Stimulated activated CD4-positive, alpha-beta T cell treated with anti-CD3 and anti-CD28 coated beads, Interleukin-4, amount 100 ng/mL, for 1 hour (primary cell): ENCODE measurements at regions not wholly inside any gene's neighbourhood (a gene's known extent, or its start where the extent isn't known, plus 50 kb on each side); places are given as distances from the start of the nearest gene placed in this dataset.

Source experiments
- DNase-seq: peaks from one replicate; pipeline ENCODE4 v3.0.0-alpha.2; 2020

- no peak for DNase-seq
Measured at GRCh38 chr14:34238610-34239009, 223.4 kb downstream of the SPTSSA start.

DNA sequence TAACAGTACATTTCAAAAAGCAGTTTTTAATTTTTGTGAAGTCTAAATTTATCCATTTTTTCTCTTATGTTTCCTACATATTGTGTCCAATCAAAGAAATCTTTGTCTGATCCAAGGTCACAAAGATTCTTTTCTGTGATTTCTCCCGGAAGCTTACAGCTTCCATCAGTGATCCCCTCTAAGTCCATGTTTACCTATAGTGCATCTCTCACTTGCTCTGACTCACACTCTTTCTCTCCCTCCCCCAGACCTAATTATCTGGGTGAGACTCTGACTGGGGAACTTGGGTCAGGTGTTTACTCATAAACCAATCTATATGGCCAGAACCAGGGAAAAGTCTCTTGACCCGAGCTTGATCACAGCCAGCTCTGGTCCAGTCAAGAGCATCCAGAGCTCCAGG, 224.4 kb downstream of the SPTSSA start:
- DNase-seq, result no peak

DNA sequence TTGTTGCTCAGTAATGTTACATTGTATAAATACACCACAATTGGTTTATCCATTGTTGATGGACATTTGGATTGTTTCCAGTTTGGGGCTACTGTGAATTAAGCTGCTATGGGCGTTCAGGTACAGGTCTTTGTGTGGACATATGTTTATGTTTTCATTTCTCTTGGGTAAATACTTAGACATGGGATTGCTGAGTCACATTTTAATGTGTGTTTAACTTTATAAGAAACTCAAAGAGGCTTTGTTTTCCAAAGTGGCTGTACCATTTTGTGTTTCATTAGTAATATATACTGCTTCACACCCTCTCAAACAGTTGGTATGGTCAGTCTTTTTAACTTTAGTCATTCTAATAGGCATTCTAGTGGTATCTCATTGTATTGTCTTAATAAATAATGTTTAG, 225.0 kb downstream of the SPTSSA start:
- no peak for DNase-seq

GRCh38 chr14:34235643-34236300, 226.3 kb downstream of the SPTSSA start:
- DNase-seq, result no peak

- no peak for DNase-seq
Measured at GRCh38 chr14:34234258-34234657, 227.8 kb downstream of the SPTSSA start.

- no peak for DNase-seq
Measured at GRCh38 chr14:34233619-34234018, 228.4 kb downstream of the SPTSSA start.

GRCh38 chr14:34232790-34233189, 229.2 kb downstream of the SPTSSA start:
- no peak for DNase-seq

GRCh38 chr14:34231626-34232025, 230.4 kb downstream of the SPTSSA start:
- no peak for DNase-seq

- DNase-seq, result no peak
Measured at GRCh38 chr14:34229140-34229539, 232.9 kb downstream of the SPTSSA start.

DNA sequence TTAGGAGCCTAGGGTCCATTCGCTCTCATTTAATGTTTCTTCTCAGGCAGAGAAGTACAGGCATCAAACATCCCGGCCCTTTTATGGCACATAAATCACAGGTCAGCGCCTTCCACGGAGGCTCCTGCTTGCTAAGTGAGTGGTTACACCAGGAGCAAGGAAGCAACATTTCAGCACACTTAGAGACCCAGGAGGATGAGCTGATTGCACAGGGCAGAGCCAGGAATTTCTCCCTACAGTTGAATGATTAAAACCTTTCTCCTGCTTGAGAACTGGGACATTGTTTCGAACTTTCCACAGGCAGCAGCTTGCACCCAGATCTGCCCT, 233.4 kb downstream of the SPTSSA start:
- DNase-seq, result no peak

- peak; percentile 52 for DNase-seq
Measured at GRCh38 chr14:34227834-34228649, 234.0 kb downstream of the SPTSSA start.

- no peak for DNase-seq
Measured at GRCh38 chr14:34224221-34224620, 237.8 kb downstream of the SPTSSA start.

DNA sequence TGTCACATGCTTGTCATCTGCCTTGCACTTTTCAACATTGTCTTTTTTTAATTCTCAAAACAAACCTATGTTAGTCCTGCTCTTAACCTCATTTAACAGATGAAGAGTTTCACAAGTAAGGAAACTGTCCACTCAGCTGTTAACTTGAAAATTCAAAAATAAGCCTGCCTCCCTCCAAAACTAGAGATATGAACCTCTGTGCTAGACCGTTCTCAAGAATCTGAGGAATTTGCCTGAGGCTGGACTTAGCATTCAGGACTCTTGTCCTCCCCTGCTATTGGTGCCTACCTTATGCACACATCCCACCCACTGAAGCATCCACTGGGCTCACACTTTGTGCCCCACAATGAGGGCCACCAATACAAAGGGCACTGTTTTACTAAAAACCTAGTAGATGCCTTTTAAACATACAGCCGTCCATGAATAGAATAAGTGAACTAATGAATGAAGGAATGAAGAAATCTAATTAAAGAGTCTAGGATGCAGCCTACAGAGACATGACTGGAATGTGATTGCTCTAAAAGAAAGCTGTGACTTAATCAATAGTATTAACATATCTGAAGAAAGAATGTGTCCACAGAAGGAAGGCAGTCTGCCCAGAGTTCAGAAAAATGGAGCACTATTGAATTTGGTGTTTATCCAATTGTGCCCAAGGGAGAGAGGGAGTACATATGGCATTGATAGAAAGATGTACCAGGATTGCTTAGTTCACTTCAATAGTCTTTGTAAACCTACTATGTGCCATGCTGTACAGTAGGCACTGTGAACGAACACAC, 238.5 kb downstream of the SPTSSA start:
- no peak for DNase-seq

DNA sequence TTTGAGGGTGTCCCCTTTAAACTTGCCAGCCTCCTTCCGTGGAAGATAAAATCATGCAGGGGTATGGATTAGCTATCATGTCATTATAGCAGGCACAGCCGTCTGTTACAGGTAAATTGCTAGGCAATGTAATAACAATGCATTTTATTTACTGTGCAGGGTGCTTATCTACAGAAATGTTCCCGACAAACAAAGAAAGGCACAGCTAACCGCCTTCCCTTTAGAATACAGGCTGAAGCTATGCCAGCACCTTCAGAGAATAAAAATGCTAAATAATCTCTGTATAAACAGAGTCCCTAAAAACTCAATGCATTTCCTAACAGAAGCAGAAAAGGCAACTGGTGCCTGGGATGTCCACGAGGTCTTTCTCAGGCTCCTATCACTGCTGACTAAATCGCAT, 239.2 kb downstream of the SPTSSA start:
- no peak for DNase-seq

- no peak for DNase-seq
Measured at GRCh38 chr14:34222122-34222521, 239.9 kb downstream of the SPTSSA start.

DNA sequence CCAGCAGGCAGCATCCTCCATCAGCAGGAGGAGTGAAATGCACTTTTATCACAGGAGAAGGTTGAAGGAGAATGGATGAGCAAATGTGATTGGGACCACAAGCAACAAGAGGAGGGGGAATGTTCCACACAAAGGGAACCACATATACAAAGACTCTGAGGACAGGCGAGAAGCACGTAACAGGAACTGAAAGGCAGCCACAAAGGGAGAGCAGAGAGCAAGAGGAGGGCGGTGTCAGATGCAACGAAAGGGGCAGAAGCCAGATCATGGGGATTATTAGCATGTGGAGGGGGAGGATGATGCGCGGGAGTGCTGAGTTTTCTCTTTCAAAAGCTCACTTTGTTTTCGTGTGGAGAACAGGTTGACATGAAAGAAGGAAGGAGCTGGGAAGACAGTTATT, 241.1 kb downstream of the SPTSSA start:
- no peak for DNase-seq

- no peak for DNase-seq
Measured at GRCh38 chr14:34220378-34220706, 241.7 kb downstream of the SPTSSA start.

DNA sequence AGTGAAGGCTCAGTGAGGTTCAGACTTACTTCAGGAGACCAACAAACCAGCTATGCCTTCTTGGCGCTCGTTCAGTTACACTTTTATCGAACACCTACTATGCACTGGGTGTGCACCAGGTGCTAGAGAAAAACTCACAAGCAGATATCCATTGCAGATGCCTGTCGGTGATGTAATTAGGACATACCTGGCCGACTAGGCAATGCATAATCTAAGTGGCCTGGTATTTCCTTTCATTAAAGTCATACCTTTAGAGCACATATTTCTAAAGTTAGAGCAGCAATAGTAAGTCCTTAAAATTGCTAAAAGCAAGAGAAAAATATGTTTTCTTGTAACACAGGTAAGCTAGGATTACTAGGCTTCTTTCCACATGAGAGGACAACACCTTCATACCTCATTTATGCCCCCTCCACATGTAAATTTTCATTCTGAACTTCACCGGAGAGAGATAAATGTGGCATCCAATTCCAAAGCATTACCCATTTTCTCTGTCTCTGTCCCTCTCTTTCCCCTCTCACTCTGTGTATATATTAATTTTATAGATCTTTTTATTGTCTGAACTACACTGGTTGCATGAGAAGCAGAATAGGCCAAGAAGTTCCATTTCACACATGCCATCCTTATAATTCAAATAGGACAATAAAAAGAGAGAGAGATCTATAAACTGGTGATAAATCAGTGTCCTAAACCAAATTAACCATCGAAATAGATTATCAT, 242.2 kb downstream of the SPTSSA start:
- no peak for DNase-seq

- no peak for DNase-seq
Measured at GRCh38 chr14:34218881-34219280, 243.2 kb downstream of the SPTSSA start.

DNA sequence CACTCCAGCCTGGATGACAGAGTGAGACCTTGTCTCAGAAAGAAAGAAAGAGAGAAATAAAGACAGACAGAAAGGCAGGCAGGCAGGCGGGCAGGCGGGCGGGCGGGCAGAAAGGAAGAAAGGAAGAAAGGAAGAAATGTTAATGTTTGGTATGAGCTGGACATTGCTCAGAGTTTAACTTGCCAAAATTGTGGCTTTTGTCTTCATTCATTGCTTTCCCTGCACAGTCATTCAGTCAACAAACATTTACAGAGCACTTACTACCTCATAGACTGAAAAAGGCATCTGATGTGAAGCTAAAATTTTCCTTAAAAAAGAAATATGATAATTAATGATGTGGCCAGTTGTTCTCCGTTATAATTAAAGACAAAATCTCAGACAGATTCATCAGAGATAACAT, 247.1 kb downstream of the SPTSSA start:
- DNase-seq, result no peak

DNA sequence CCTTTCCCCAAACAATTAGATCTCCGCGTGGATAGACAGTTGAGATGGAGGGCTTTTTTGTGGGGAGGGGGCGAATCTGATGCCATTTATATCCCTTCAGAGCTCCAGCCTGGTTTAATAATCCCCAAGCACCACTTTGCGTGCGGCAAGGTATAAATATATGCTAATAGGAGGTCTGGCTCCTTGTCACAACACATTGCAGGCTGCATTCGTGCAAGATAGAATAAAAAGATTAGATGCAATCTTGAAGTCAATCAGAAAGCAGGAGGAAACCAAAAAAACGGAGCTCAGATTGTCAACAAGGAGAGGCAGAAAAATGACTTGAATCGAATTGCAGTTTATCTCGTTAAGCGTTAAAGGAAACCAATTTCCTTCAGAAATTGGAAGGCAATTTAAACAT, 248.7 kb downstream of the SPTSSA start:
- no peak for DNase-seq

DNA sequence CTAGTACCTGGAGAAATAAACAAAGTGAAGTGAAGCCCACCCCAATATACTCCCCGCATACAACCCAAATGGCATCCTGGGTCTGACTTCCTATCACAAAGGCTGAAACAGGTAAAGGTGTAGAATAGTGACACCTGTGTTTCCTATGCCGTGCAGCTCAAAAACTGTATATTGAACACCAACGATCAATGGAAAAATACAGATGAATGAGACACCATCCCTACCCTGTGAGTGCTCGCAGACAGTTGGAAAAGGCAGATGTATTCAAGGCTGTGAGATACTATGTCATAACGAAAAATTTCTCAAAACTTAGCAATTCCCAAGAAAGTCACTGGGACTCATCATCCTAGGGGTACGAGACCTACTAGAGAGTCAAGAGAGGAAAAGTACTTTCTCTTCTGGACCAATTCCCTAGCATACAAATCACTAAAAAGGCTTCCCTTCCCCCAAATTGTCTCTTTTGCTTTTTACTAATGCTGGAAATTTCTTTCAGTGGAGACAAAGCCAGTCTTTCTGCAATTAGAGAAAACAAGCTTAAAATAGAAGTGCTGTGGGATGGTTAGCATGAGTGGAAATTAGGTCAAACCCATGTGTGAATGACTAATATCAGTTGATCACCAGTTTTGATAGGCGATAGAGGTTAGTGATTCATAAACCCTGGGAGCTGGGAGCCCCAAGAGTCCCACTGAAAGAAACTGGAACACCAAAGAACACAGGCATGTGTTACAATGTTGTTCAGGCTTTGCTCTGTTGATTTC, 249.7 kb downstream of the SPTSSA start:
- DNase-seq, result no peak

- DNase-seq, result no peak
Measured at GRCh38 chr14:34211732-34212131, 250.3 kb downstream of the SPTSSA start.
